Activated naive CD8-positive, alpha-beta T cell treated with anti-CD3 and anti-CD28 coated beads for 36 hours (primary cell): ENCODE measurements at regions not wholly inside any gene's neighbourhood (a gene's known extent, or its start where the extent isn't known, plus 50 kb on each side); places are given as distances from the start of the nearest gene placed in this dataset.

Experiments used
- DNase-seq: peaks from one replicate; pipeline ENCODE4 v3.0.0; 2021
- H3K27ac Mint-ChIP-seq: one replicate; pipeline ENCODE4 v1.8.0; 2022; ENCODE audit warnings: mild to moderate bottlenecking, moderate library complexity, mixed read lengths
- H3K27me3 Mint-ChIP-seq: one replicate; pipeline ENCODE4 v1.8.0; 2022; ENCODE audit warnings: mild to moderate bottlenecking, mixed read lengths
- H3K36me3 Mint-ChIP-seq: one replicate; pipeline ENCODE4 v1.8.0; 2021; ENCODE audit warnings: mild to moderate bottlenecking, mixed read lengths
- H3K4me1 Mint-ChIP-seq: one replicate; pipeline ENCODE4 v1.8.0; 2021; ENCODE audit warnings: mixed read lengths
- H3K4me3 Mint-ChIP-seq: one replicate; pipeline ENCODE4 v1.8.0; 2022; ENCODE audit warnings: mild to moderate bottlenecking, moderate library complexity, mixed read lengths
- H3K9me3 Mint-ChIP-seq: one replicate; pipeline ENCODE4 v1.8.0; 2022; ENCODE audit warnings: mixed read lengths

- peaks cover 1% of the 10 kb centered on the region for H3K9me3 Mint-ChIP-seq
- H3K4me3 Mint-ChIP-seq: no peak overlapping the region
- no peak overlapping the region for H3K27ac Mint-ChIP-seq
- no peaks in the 10 kb centered on the region for H3K36me3 Mint-ChIP-seq
- H3K4me1 Mint-ChIP-seq: no peaks in the 10 kb centered on the region
- H3K27me3 Mint-ChIP-seq: no peaks in the 10 kb centered on the region
- DNase-seq: no peak
These were observed 1110.6 kb downstream of the SLC6A15 start for GRCh38 chr12:83801972-83802371.

- Mint-ChIP-seq H3K9me3 (peaks cover 1% of the 10 kb centered on the region), H3K4me1 (no peaks in the 10 kb centered on the region), H3K4me3 (no peak overlapping the region), H3K36me3 (no peaks in the 10 kb centered on the region), H3K27me3 (no peaks in the 10 kb centered on the region), H3K27ac (no peak overlapping the region)
- no peak for DNase-seq
These were observed 1112.6 kb downstream of the SLC6A15 start for GRCh38 chr12:83800022-83800421.

- Mint-ChIP-seq H3K4me3 (no peak overlapping the region), H3K27me3 (no peaks in the 10 kb centered on the region), H3K4me1 (no peaks in the 10 kb centered on the region), H3K27ac (no peak overlapping the region), H3K9me3 (peaks cover 1% of the 10 kb centered on the region), H3K36me3 (no peaks in the 10 kb centered on the region)
- DNase-seq: no peak
These were observed 1109.8 kb downstream of the TMTC2 start for GRCh38 chr12:83796531-83796930.

- Mint-ChIP-seq H3K27me3 (no peaks in the 10 kb centered on the region), H3K36me3 (no peaks in the 10 kb centered on the region), H3K4me1 (no peaks in the 10 kb centered on the region), H3K27ac (no peak overlapping the region), H3K4me3 (no peak overlapping the region), H3K9me3 (no peaks in the 10 kb centered on the region)
- DNase-seq: no peak
These were observed 1106.9 kb downstream of the TMTC2 start for GRCh38 chr12:83793616-83794015.

GRCh38 chr12:83784298-83784890 lies 1097.7 kb downstream of the TMTC2 start:
- no peaks in the 10 kb centered on the region for H3K27me3 Mint-ChIP-seq
- no peaks in the 10 kb centered on the region for H3K36me3 Mint-ChIP-seq
- H3K4me3 Mint-ChIP-seq: no peak overlapping the region
- DNase-seq: no peak
- H3K27ac Mint-ChIP-seq: no peak overlapping the region
- H3K4me1 Mint-ChIP-seq: no peaks in the 10 kb centered on the region
- peaks cover 1% of the 10 kb centered on the region for H3K9me3 Mint-ChIP-seq

GRCh38 chr12:83779526-83779925 lies 1092.8 kb downstream of the TMTC2 start:
- Mint-ChIP-seq H3K27ac (no peak overlapping the region), H3K4me1 (no peaks in the 10 kb centered on the region), H3K36me3 (no peaks in the 10 kb centered on the region), H3K27me3 (no peaks in the 10 kb centered on the region), H3K9me3 (peaks cover 10% of the 10 kb centered on the region), H3K4me3 (no peak overlapping the region)
- DNase-seq: no peak

GRCh38 chr12:83769151-83769550 lies 1082.4 kb downstream of the TMTC2 start:
- no peaks in the 10 kb centered on the region for H3K4me1 Mint-ChIP-seq
- peaks cover 11% of the 10 kb centered on the region for H3K9me3 Mint-ChIP-seq
- H3K27me3 Mint-ChIP-seq: no peaks in the 10 kb centered on the region
- no peak overlapping the region for H3K27ac Mint-ChIP-seq
- no peak for DNase-seq
- H3K36me3 Mint-ChIP-seq: no peaks in the 10 kb centered on the region
- no peak overlapping the region for H3K4me3 Mint-ChIP-seq

- no peak overlapping the region for H3K4me3 Mint-ChIP-seq
- no peaks in the 10 kb centered on the region for H3K36me3 Mint-ChIP-seq
- peaks cover 3% of the 10 kb centered on the region for H3K9me3 Mint-ChIP-seq
- no peak for DNase-seq
- H3K4me1 Mint-ChIP-seq: no peaks in the 10 kb centered on the region
- H3K27me3 Mint-ChIP-seq: no peaks in the 10 kb centered on the region
- H3K27ac Mint-ChIP-seq: no peak overlapping the region
These were observed 1081.0 kb downstream of the TMTC2 start for GRCh38 chr12:83767723-83768122.

- Mint-ChIP-seq H3K36me3 (no peaks in the 10 kb centered on the region), H3K4me3 (no peak overlapping the region), H3K4me1 (no peaks in the 10 kb centered on the region), H3K27me3 (no peaks in the 10 kb centered on the region), H3K9me3 (no peaks in the 10 kb centered on the region), H3K27ac (no peak overlapping the region)
- DNase-seq: no peak
These were observed 1076.7 kb downstream of the TMTC2 start for GRCh38 chr12:83763425-83763824.

GRCh38 chr12:83759906-83760305 lies 1073.2 kb downstream of the TMTC2 start:
- no peak overlapping the region for H3K4me3 Mint-ChIP-seq
- DNase-seq: no peak
- H3K27ac Mint-ChIP-seq: no peak overlapping the region
- H3K27me3 Mint-ChIP-seq: no peaks in the 10 kb centered on the region
- no peaks in the 10 kb centered on the region for H3K4me1 Mint-ChIP-seq
- no peaks in the 10 kb centered on the region for H3K36me3 Mint-ChIP-seq
- no peaks in the 10 kb centered on the region for H3K9me3 Mint-ChIP-seq

- H3K36me3 Mint-ChIP-seq: no peaks in the 10 kb centered on the region
- H3K4me3 Mint-ChIP-seq: no peak overlapping the region
- no peak for DNase-seq
- no peaks in the 10 kb centered on the region for H3K9me3 Mint-ChIP-seq
- no peak overlapping the region for H3K27ac Mint-ChIP-seq
- H3K4me1 Mint-ChIP-seq: no peaks in the 10 kb centered on the region
- H3K27me3 Mint-ChIP-seq: no peaks in the 10 kb centered on the region
These were observed 1072.4 kb downstream of the TMTC2 start for GRCh38 chr12:83758888-83759631.

- H3K27ac Mint-ChIP-seq: no peak overlapping the region
- no peaks in the 10 kb centered on the region for H3K4me1 Mint-ChIP-seq
- H3K4me3 Mint-ChIP-seq: no peak overlapping the region
- no peaks in the 10 kb centered on the region for H3K27me3 Mint-ChIP-seq
- H3K36me3 Mint-ChIP-seq: no peaks in the 10 kb centered on the region
- no peak for DNase-seq
- no peaks in the 10 kb centered on the region for H3K9me3 Mint-ChIP-seq
These were observed 1067.2 kb downstream of the TMTC2 start for GRCh38 chr12:83753904-83754303.

- Mint-ChIP-seq H3K4me3 (no peak overlapping the region), H3K27ac (no peak overlapping the region), H3K4me1 (no peaks in the 10 kb centered on the region), H3K9me3 (no peaks in the 10 kb centered on the region), H3K27me3 (no peaks in the 10 kb centered on the region), H3K36me3 (no peaks in the 10 kb centered on the region)
- DNase-seq: no peak
These were observed 1066.5 kb downstream of the TMTC2 start for GRCh38 chr12:83753205-83753604.

- H3K27me3 Mint-ChIP-seq: no peaks in the 10 kb centered on the region
- no peak overlapping the region for H3K4me3 Mint-ChIP-seq
- peaks cover 9% of the 10 kb centered on the region for H3K9me3 Mint-ChIP-seq
- no peaks in the 10 kb centered on the region for H3K36me3 Mint-ChIP-seq
- H3K27ac Mint-ChIP-seq: no peak overlapping the region
- no peaks in the 10 kb centered on the region for H3K4me1 Mint-ChIP-seq
- no peak for DNase-seq
These were observed 1052.9 kb downstream of the TMTC2 start for GRCh38 chr12:83739607-83740006.

GRCh38 chr12:83710851-83711250 lies 1024.1 kb downstream of the TMTC2 start:
- Mint-ChIP-seq H3K27ac (no peak overlapping the region), H3K4me3 (no peak overlapping the region), H3K36me3 (no peaks in the 10 kb centered on the region), H3K4me1 (no peaks in the 10 kb centered on the region), H3K27me3 (no peaks in the 10 kb centered on the region), H3K9me3 (peaks cover 14% of the 10 kb centered on the region)
- DNase-seq: no peak

GRCh38 chr12:83709899-83710298 lies 1023.2 kb downstream of the TMTC2 start:
- H3K4me3 Mint-ChIP-seq: no peak overlapping the region

More at GRCh38 chr12:83709899-83710298, 1023.2 kb downstream of the TMTC2 start:
- Mint-ChIP-seq H3K9me3 (peaks cover 14% of the 10 kb centered on the region), H3K36me3 (no peaks in the 10 kb centered on the region), H3K27ac (no peak overlapping the region), H3K27me3 (no peaks in the 10 kb centered on the region), H3K4me1 (no peaks in the 10 kb centered on the region)
- no peak for DNase-seq
